HFF-Myc (cell line): ENCODE measurements at regions not wholly inside any gene's neighbourhood (a gene's known extent, or its start where the extent isn't known, plus 50 kb on each side); places are given as distances from the start of the nearest gene placed in this dataset.

Experiments
- DNase-seq: peaks from one replicate; pipeline ENCODE4 v3.0.0-alpha.2; 2011; ENCODE audit warnings: low read depth; ENCODE audit errors: extremely low read depth
- H3K4me3 ChIP-seq: replicated peaks from 2 replicates; pipeline ENCODE4 v1.5.1; 2011; ENCODE audit warnings: low read depth, mild to moderate bottlenecking, control low read depth, low read length
- CTCF ChIP-seq: IDR thresholded peaks from 2 replicates; pipeline ENCODE4 v1.5.1; 2012; ENCODE audit warnings: mild to moderate bottlenecking, low read depth, low read length, control low read depth; ENCODE audit errors: missing control alignments

GRCh38 chr10:35769795-35770194 is 127.7 kb upstream of the FZD8 start:
- DNase-seq = no peak
- H3K4me3 ChIP-seq = no peak overlapping the region
- TF ChIP-seq CTCF = no peak

- no peak for TF ChIP-seq CTCF
- H3K4me3 ChIP-seq = no peak overlapping the region
- no peak for DNase-seq
Observed at GRCh38 chr10:35768731-35769130, 126.6 kb upstream of the FZD8 start.

- no peak for DNase-seq
- TF ChIP-seq CTCF = no peak
- H3K4me3 ChIP-seq = no peak overlapping the region
Observed at GRCh38 chr10:35768011-35768410, 125.9 kb upstream of the FZD8 start.

- DNase-seq = no peak
- H3K4me3 ChIP-seq = no peak overlapping the region
- TF ChIP-seq CTCF = no peak
Observed at GRCh38 chr10:35765996-35766395, 123.9 kb upstream of the FZD8 start.

- TF ChIP-seq CTCF = no peak
Observed at GRCh38 chr10:35765066-35765527, 123.0 kb upstream of the FZD8 start.

GRCh38 chr10:35762311-35763030 is 120.4 kb upstream of the FZD8 start:
- no peak overlapping the region for H3K4me3 ChIP-seq
- no peak for DNase-seq
- no peak for TF ChIP-seq CTCF

More at GRCh38 chr10:35765066-35765527, 123.0 kb upstream of the FZD8 start:
- no peak for DNase-seq
- no peak overlapping the region for H3K4me3 ChIP-seq

- no peak for TF ChIP-seq CTCF
Observed at GRCh38 chr10:35758076-35758475, 116.0 kb upstream of the FZD8 start.

More at GRCh38 chr10:35758076-35758475, 116.0 kb upstream of the FZD8 start:
- H3K4me3 ChIP-seq = no peak overlapping the region
- no peak for DNase-seq
